ENCODE measurements at regions not wholly inside any gene's neighbourhood (a gene's known extent, or its start where the extent isn't known, plus 50 kb on each side); places are given as distances from the start of the nearest gene placed in this dataset.

DNA sequence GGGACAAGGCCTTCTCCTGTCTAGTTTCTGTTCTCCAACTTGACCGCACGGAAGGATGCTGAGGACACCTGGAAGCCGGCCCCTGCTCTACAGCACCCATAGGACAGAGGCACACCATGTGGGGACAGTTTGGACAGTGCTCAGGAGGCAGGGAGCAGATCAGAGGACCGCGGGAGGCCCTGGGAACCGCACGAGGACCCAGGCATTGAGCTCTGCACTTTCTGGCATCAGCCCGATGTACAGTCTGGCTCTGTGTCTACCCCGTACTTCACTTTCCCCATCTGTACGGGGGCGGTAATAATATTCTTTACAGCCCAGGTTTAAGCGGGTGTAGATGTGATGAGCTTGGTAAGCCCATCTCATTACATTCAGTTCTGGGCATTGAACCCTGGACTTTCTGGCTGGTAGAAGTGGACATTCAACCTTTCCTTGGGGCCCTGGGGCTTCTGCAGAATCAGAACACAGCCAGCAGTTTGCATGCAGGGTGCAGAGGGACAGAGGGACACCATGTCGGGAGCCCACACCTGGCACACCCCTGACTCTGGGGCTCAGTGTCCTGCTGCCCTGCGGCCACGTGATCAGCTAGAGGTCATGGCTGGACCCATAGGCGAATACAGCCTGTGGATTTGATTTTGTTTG lies 258.7 kb downstream of the SEC14L1 start (continued):
- TF ChIP-seq, protein P1, sequence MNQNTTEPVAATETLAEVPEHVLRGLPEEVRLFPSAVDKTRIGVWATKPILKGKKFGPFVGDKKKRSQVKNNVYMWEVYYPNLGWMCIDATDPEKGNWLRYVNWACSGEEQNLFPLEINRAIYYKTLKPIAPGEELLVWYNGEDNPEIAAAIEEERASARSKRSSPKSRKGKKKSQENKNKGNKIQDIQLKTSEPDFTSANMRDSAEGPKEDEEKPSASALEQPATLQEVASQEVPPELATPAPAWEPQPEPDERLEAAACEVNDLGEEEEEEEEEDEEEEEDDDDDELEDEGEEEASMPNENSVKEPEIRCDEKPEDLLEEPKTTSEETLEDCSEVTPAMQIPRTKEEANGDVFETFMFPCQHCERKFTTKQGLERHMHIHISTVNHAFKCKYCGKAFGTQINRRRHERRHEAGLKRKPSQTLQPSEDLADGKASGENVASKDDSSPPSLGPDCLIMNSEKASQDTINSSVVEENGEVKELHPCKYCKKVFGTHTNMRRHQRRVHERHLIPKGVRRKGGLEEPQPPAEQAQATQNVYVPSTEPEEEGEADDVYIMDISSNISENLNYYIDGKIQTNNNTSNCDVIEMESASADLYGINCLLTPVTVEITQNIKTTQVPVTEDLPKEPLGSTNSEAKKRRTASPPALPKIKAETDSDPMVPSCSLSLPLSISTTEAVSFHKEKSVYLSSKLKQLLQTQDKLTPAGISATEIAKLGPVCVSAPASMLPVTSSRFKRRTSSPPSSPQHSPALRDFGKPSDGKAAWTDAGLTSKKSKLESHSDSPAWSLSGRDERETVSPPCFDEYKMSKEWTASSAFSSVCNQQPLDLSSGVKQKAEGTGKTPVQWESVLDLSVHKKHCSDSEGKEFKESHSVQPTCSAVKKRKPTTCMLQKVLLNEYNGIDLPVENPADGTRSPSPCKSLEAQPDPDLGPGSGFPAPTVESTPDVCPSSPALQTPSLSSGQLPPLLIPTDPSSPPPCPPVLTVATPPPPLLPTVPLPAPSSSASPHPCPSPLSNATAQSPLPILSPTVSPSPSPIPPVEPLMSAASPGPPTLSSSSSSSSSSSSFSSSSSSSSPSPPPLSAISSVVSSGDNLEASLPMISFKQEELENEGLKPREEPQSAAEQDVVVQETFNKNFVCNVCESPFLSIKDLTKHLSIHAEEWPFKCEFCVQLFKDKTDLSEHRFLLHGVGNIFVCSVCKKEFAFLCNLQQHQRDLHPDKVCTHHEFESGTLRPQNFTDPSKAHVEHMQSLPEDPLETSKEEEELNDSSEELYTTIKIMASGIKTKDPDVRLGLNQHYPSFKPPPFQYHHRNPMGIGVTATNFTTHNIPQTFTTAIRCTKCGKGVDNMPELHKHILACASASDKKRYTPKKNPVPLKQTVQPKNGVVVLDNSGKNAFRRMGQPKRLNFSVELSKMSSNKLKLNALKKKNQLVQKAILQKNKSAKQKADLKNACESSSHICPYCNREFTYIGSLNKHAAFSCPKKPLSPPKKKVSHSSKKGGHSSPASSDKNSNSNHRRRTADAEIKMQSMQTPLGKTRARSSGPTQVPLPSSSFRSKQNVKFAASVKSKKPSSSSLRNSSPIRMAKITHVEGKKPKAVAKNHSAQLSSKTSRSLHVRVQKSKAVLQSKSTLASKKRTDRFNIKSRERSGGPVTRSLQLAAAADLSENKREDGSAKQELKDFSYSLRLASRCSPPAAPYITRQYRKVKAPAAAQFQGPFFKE (tag by site-specific recombination; IDR thresholded peaks at IDR 0.05; ENCODE audit: borderline replicate concordance), result no peak
- no peak for TF ChIP-seq ZNF791 (tag by site-specific recombination; IDR thresholded peaks at IDR 0.05)
- TF ChIP-seq, protein P2, sequence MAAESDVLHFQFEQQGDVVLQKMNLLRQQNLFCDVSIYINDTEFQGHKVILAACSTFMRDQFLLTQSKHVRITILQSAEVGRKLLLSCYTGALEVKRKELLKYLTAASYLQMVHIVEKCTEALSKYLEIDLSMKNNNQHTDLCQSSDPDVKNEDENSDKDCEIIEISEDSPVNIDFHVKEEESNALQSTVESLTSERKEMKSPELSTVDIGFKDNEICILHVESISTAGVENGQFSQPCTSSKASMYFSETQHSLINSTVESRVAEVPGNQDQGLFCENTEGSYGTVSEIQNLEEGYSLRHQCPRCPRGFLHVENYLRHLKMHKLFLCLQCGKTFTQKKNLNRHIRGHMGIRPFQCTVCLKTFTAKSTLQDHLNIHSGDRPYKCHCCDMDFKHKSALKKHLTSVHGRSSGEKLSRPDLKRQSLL (tag by site-specific recombination; IDR thresholded peaks at IDR 0.05), result no peak
- TF ChIP-seq ZXDB (tag by site-specific recombination; IDR thresholded peaks at IDR 0.05), result no peak
- no peak for TF ChIP-seq ZNF654 (tag by site-specific recombination; IDR thresholded peaks at IDR 0.05; ENCODE audit: low read depth)

DNA sequence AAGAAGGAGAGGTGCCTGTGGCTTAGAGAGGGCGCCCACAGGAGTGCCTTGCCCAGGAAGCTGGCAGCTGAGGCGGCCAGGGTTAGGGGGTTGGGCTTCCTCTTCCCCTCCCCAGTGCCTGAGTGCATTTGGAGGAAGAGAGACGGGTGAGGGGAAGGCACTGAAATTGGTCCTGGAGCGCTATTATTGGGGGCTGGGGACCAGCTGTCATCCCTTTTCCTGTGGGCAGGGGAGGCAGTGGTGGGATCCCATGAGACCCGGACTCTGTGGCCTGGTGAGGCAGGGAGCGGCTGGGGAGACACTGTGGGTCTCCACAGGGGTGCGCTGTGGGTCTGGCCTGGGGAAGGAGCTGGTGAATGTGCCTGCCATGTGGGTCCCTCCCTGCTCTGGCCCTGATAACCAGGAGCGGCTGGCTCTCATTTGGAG lies 259.7 kb downstream of the SEC14L1 start:
- POLR2A ChIA-PET, result interaction anchor here (0.8 kb wide), 1 partner anchor 26 kb away, joined by 3 read pairs; no protein-coding TSS in a partner anchor
- Histone ChIP-seq H3K4me3 (ENCODE audit: low read depth, low read length) (no peak overlapping the region), H3K9me3 (ENCODE audit: control insufficient read depth, insufficient read depth, low read depth, low read length) (no peaks in the 10 kb centered on the region), H3K4me1 (ENCODE audit: control insufficient read depth, insufficient read depth, low read length) (no peaks in the 10 kb centered on the region), H3K36me3 (ENCODE audit: control insufficient read depth in 2 of 2, insufficient read depth in 1 of 2, low read length in 2 of 2) (peaks cover 0 to 32% of the 10 kb centered on the region in 2 experiments; a peak in 1 of 3 replicates), H3K27ac (ENCODE audit: extremely low read depth, low read depth, low read length) (no peak overlapping the region)
- CTCF ChIA-PET, result interaction anchor here (0.6 to 2.7 kb wide), 20 partner anchors 11 to 618 kb away, joined by 3 to 13 read pairs (median 4); no protein-coding TSS in a partner anchor
- TF ChIP-seq, protein P3, sequence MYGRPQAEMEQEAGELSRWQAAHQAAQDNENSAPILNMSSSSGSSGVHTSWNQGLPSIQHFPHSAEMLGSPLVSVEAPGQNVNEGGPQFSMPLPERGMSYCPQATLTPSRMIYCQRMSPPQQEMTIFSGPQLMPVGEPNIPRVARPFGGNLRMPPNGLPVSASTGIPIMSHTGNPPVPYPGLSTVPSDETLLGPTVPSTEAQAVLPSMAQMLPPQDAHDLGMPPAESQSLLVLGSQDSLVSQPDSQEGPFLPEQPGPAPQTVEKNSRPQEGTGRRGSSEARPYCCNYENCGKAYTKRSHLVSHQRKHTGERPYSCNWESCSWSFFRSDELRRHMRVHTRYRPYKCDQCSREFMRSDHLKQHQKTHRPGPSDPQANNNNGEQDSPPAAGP (tag by site-specific recombination; IDR thresholded peaks at IDR 0.05), result no peak
- TF ChIP-seq MEIS1 (CRISPR knock-in tag; IDR thresholded peaks at IDR 0.05; ENCODE audit: borderline replicate concordance), result no peak
- TF ChIP-seq GLIS2 (tag by site-specific recombination; IDR thresholded peaks at IDR 0.05), result 0 out of 2 replicates have a peak, but pooled peaks have one; percentile 16
- peak; percentile 50; the same call in 1 of the 2 replicates for TF ChIP-seq ZFP69B (tag by site-specific recombination; IDR thresholded peaks at IDR 0.05)
- no peak for TF ChIP-seq ZBTB1 (tag by site-specific recombination; IDR thresholded peaks at IDR 0.05)
- TF ChIP-seq SCRT2 (tag by site-specific recombination; IDR thresholded peaks at IDR 0.05), result no peak
- TF ChIP-seq, protein P4, sequence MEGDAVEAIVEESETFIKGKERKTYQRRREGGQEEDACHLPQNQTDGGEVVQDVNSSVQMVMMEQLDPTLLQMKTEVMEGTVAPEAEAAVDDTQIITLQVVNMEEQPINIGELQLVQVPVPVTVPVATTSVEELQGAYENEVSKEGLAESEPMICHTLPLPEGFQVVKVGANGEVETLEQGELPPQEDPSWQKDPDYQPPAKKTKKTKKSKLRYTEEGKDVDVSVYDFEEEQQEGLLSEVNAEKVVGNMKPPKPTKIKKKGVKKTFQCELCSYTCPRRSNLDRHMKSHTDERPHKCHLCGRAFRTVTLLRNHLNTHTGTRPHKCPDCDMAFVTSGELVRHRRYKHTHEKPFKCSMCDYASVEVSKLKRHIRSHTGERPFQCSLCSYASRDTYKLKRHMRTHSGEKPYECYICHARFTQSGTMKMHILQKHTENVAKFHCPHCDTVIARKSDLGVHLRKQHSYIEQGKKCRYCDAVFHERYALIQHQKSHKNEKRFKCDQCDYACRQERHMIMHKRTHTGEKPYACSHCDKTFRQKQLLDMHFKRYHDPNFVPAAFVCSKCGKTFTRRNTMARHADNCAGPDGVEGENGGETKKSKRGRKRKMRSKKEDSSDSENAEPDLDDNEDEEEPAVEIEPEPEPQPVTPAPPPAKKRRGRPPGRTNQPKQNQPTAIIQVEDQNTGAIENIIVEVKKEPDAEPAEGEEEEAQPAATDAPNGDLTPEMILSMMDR (tag by site-specific recombination; IDR thresholded peaks at IDR 0.05), result peak; percentile 47; the same call in 1 of the 2 replicates
- TF ChIP-seq ZFP3 (tag by site-specific recombination; IDR thresholded peaks at IDR 0.05; ENCODE audit: low read depth), result no peak
- no peak for TF ChIP-seq ZNF555 (tag by site-specific recombination; conservative IDR thresholded peaks at IDR 0.05)
- TF ChIP-seq, protein P5, sequence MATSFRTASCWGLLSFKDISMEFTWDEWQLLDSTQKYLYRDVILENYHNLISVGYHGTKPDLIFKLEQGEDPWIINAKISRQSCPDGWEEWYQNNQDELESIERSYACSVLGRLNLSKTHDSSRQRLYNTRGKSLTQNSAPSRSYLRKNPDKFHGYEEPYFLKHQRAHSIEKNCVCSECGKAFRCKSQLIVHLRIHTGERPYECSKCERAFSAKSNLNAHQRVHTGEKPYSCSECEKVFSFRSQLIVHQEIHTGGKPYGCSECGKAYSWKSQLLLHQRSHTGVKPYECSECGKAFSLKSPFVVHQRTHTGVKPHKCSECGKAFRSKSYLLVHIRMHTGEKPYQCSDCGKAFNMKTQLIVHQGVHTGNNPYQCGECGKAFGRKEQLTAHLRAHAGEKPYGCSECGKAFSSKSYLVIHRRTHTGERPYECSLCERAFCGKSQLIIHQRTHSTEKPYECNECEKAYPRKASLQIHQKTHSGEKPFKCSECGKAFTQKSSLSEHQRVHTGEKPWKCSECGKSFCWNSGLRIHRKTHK (tag by site-specific recombination; IDR thresholded peaks at IDR 0.05), result no peak
- peak; percentile 19; the same call in 1 of the 2 replicates for TF ChIP-seq ZIC2 (tag by site-specific recombination; IDR thresholded peaks at IDR 0.05)
- peak; percentile 19; the same call in 1 of the 2 replicates for TF ChIP-seq ZBTB48 (tag by site-specific recombination; IDR thresholded peaks at IDR 0.05)
- no peak for TF ChIP-seq ZNF341 (tag by site-specific recombination; IDR thresholded peaks at IDR 0.05; ENCODE audit: low read depth)
